Activated T-cell treated with anti-CD3 and anti-CD28 coated beads, Interleukin-2, amount 50 U/mL, for 72 hours (primary cell): ENCODE measurements at regions not wholly inside any gene's neighbourhood (a gene's known extent, or its start where the extent isn't known, plus 50 kb on each side); places are given as distances from the start of the nearest gene placed in this dataset.

Experiments used
- ATAC-seq, 2 donors: fragments of 150-1000 bp; cut with Tn5 transposase; replicated peaks in 1 of 2; 2 replicates each; pipeline ENCODE4 v1.10.0; 2021; ENCODE audit warnings: moderate library complexity in 2 of 2, mild to moderate bottlenecking in 1 of 2
- DNase-seq, 2 donors: peaks; one replicate each; pipeline ENCODE4 v3.0.0; 2021 to 2022; ENCODE audit warnings: mixed read lengths in 1 of 2
- H3K27ac Mint-ChIP-seq: one replicate; pipeline ENCODE4 v1.8.0; 2022; ENCODE audit warnings: mild to moderate bottlenecking, moderate library complexity, mixed read lengths
- H3K27me3 Mint-ChIP-seq: one replicate; pipeline ENCODE4 v1.8.0; 2022; ENCODE audit warnings: low read depth, mixed read lengths
- H3K36me3 Mint-ChIP-seq, 2 donors: one replicate each; pipeline ENCODE4 v1.8.0; 2022; ENCODE audit warnings: mixed read lengths in 2 of 2, mild to moderate bottlenecking in 1 of 2; ENCODE audit not compliant: insufficient read depth in 2 of 2
- H3K4me1 Mint-ChIP-seq: one replicate; pipeline ENCODE4 v1.8.0; 2022; ENCODE audit warnings: low read depth, mixed read lengths
- H3K4me3 Mint-ChIP-seq, 2 donors: one replicate each; pipeline ENCODE4 v1.8.0; 2022; ENCODE audit warnings: mild to moderate bottlenecking in 2 of 2, mixed read lengths in 2 of 2, moderate library complexity in 2 of 2
- H3K9me3 Mint-ChIP-seq, 2 donors: one replicate each; pipeline ENCODE4 v1.8.0; 2022; ENCODE audit warnings: mixed read lengths in 2 of 2

GRCh38 chr5:20575571-20575970 lies 587.6 kb upstream of the CDH18 start:
- H3K4me1 Mint-ChIP-seq, result no peaks in the 10 kb centered on the region
- DNase-seq (no peak), ATAC-seq (no peak)

GRCh38 chr5:20574576-20574975 lies 586.6 kb upstream of the CDH18 start:
- no peak for DNase-seq
- H3K9me3 Mint-ChIP-seq, result peaks cover 0 to 8% of the 10 kb centered on the region in 2 donors
- H3K27me3 Mint-ChIP-seq, result no peaks in the 10 kb centered on the region
- no peaks in the 10 kb centered on the region for H3K36me3 Mint-ChIP-seq
- no peak overlapping the region for H3K4me3 Mint-ChIP-seq
- no peaks in the 10 kb centered on the region for H3K4me1 Mint-ChIP-seq
- H3K27ac Mint-ChIP-seq, result no peak overlapping the region
- no peak for ATAC-seq

More at GRCh38 chr5:20575571-20575970, 587.6 kb upstream of the CDH18 start:
- no peaks in the 10 kb centered on the region for H3K27me3 Mint-ChIP-seq
- H3K4me3 Mint-ChIP-seq, result no peak overlapping the region
- H3K36me3 Mint-ChIP-seq, result no peaks in the 10 kb centered on the region
- no peak overlapping the region for H3K27ac Mint-ChIP-seq
- H3K9me3 Mint-ChIP-seq, result peaks cover 2 to 9% of the 10 kb centered on the region in 2 donors

- ATAC-seq (no peak), DNase-seq (no peak)
- Mint-ChIP-seq H3K4me1 (no peaks in the 10 kb centered on the region), H3K27ac (no peak overlapping the region), H3K4me3 (no peak overlapping the region), H3K9me3 (peaks cover 0 to 3% of the 10 kb centered on the region in 2 donors), H3K27me3 (no peaks in the 10 kb centered on the region), H3K36me3 (no peaks in the 10 kb centered on the region)
These were observed 584.6 kb upstream of the CDH18 start for GRCh38 chr5:20572614-20573013.

- Mint-ChIP-seq H3K36me3 (no peaks in the 10 kb centered on the region), H3K27ac (no peak overlapping the region), H3K9me3 (peaks cover 3 to 8% of the 10 kb centered on the region in 2 donors), H3K4me3 (no peak overlapping the region), H3K27me3 (no peaks in the 10 kb centered on the region), H3K4me1 (no peaks in the 10 kb centered on the region)
- ATAC-seq (no peak), DNase-seq (no peak)
These were observed 582.5 kb upstream of the CDH18 start for GRCh38 chr5:20570486-20570885.

- no peak overlapping the region for H3K27ac Mint-ChIP-seq
- ATAC-seq, result no peak
These were observed 574.5 kb upstream of the CDH18 start for GRCh38 chr5:20562544-20562943.

GRCh38 chr5:20559845-20560244 lies 571.8 kb upstream of the CDH18 start:
- DNase-seq (no peak), ATAC-seq (no peak)
- H3K4me1 Mint-ChIP-seq, result no peaks in the 10 kb centered on the region
- H3K4me3 Mint-ChIP-seq, result no peak overlapping the region
- H3K27me3 Mint-ChIP-seq, result no peaks in the 10 kb centered on the region
- H3K9me3 Mint-ChIP-seq, result peaks cover 3 to 8% of the 10 kb centered on the region in 2 donors
- H3K27ac Mint-ChIP-seq, result no peak overlapping the region
- no peaks in the 10 kb centered on the region for H3K36me3 Mint-ChIP-seq

More at GRCh38 chr5:20562544-20562943, 574.5 kb upstream of the CDH18 start:
- no peaks in the 10 kb centered on the region for H3K36me3 Mint-ChIP-seq
- H3K4me3 Mint-ChIP-seq, result no peak overlapping the region
- H3K9me3 Mint-ChIP-seq, result peaks cover 8 to 11% of the 10 kb centered on the region in 2 donors
- DNase-seq, result no peak
- H3K27me3 Mint-ChIP-seq, result no peaks in the 10 kb centered on the region
- no peaks in the 10 kb centered on the region for H3K4me1 Mint-ChIP-seq

- no peak for DNase-seq
- Mint-ChIP-seq H3K9me3 (peaks cover 3 to 8% of the 10 kb centered on the region in 2 donors), H3K27ac (no peak overlapping the region), H3K4me3 (no peak overlapping the region), H3K4me1 (no peaks in the 10 kb centered on the region), H3K27me3 (no peaks in the 10 kb centered on the region), H3K36me3 (no peaks in the 10 kb centered on the region)
- no peak for ATAC-seq
These were observed 568.2 kb upstream of the CDH18 start for GRCh38 chr5:20556115-20556763.

GRCh38 chr5:20555034-20555433 lies 567.0 kb upstream of the CDH18 start:
- H3K36me3 Mint-ChIP-seq, result no peaks in the 10 kb centered on the region
- peaks cover 3 to 6% of the 10 kb centered on the region in 2 donors for H3K9me3 Mint-ChIP-seq
- ATAC-seq (no peak), DNase-seq (no peak)
- no peaks in the 10 kb centered on the region for H3K4me1 Mint-ChIP-seq
- no peak overlapping the region for H3K27ac Mint-ChIP-seq
- H3K4me3 Mint-ChIP-seq, result no peak overlapping the region
- no peaks in the 10 kb centered on the region for H3K27me3 Mint-ChIP-seq

GRCh38 chr5:20554001-20554400 lies 566.0 kb upstream of the CDH18 start:
- Mint-ChIP-seq H3K9me3 (peaks cover 5 to 8% of the 10 kb centered on the region in 2 donors), H3K27ac (no peak overlapping the region), H3K4me3 (no peak overlapping the region), H3K4me1 (no peaks in the 10 kb centered on the region), H3K27me3 (no peaks in the 10 kb centered on the region), H3K36me3 (no peaks in the 10 kb centered on the region)
- DNase-seq, result no peak
- ATAC-seq, result no peak

- no peak overlapping the region for H3K4me3 Mint-ChIP-seq
- H3K27me3 Mint-ChIP-seq, result no peaks in the 10 kb centered on the region
- H3K27ac Mint-ChIP-seq, result no peak overlapping the region
- H3K9me3 Mint-ChIP-seq, result peaks cover 0 to 7% of the 10 kb centered on the region in 2 donors
- ATAC-seq (no peak), DNase-seq (no peak)
- H3K4me1 Mint-ChIP-seq, result no peaks in the 10 kb centered on the region
- H3K36me3 Mint-ChIP-seq, result peaks cover 0 to 1% of the 10 kb centered on the region in 2 donors
These were observed 550.1 kb upstream of the CDH18 start for GRCh38 chr5:20537911-20538703.

GRCh38 chr5:20536813-20537212 lies 548.8 kb upstream of the CDH18 start:
- H3K9me3 Mint-ChIP-seq, result peaks cover 0 to 7% of the 10 kb centered on the region in 2 donors
- no peak overlapping the region for H3K27ac Mint-ChIP-seq
- H3K4me3 Mint-ChIP-seq, result no peak overlapping the region
- no peaks in the 10 kb centered on the region for H3K4me1 Mint-ChIP-seq
- no peak for DNase-seq
- ATAC-seq, result no peak
- H3K27me3 Mint-ChIP-seq, result no peaks in the 10 kb centered on the region
- peaks cover 0 to 1% of the 10 kb centered on the region in 2 donors for H3K36me3 Mint-ChIP-seq

GRCh38 chr5:20536341-20536740 lies 548.3 kb upstream of the CDH18 start:
- H3K4me1 Mint-ChIP-seq, result no peaks in the 10 kb centered on the region
- DNase-seq (no peak), ATAC-seq (no peak)
- H3K36me3 Mint-ChIP-seq, result peaks cover 0 to 1% of the 10 kb centered on the region in 2 donors
- H3K4me3 Mint-ChIP-seq, result no peak overlapping the region
- H3K9me3 Mint-ChIP-seq, result peaks cover 2 to 7% of the 10 kb centered on the region in 2 donors
- H3K27ac Mint-ChIP-seq, result no peak overlapping the region
- no peaks in the 10 kb centered on the region for H3K27me3 Mint-ChIP-seq

- H3K27me3 Mint-ChIP-seq, result no peaks in the 10 kb centered on the region
- ATAC-seq (no peak), DNase-seq (no peak)
- no peaks in the 10 kb centered on the region for H3K36me3 Mint-ChIP-seq
- peaks cover 12 to 16% of the 10 kb centered on the region in 2 donors for H3K9me3 Mint-ChIP-seq
- H3K4me3 Mint-ChIP-seq, result no peak overlapping the region
- no peak overlapping the region for H3K27ac Mint-ChIP-seq
- no peaks in the 10 kb centered on the region for H3K4me1 Mint-ChIP-seq
These were observed 540.5 kb upstream of the CDH18 start for GRCh38 chr5:20528471-20528870.
